ENCODE measurements at regions not wholly inside any gene's neighbourhood (a gene's known extent, or its start where the extent isn't known, plus 50 kb on each side); places are given as distances from the start of the nearest gene placed in this dataset.

GRCh38 chr5:98365126-98365525 lies 408.3 kb upstream of the RGMB start:
- WGBS, 2 experiments (ENCODE audit: extremely low coverage in 2 of 2, insufficient read length in 1 of 2) = no CpG with 5 or more reads among the region's 2 CpGs
- H3K18ac ChIP-seq (ENCODE audit: low read depth, low read length) = no peak overlapping the region
- dilution Hi-C loops (cut with HindIII; ENCODE audit: low sequenced_read_pairs, unreplicated experiment) (no loop called here), intact Hi-C loops (cut with micrococcal nuclease) (no loop called here), in situ Hi-C loops (cut with MboI; ENCODE audit: low sequenced_read_pairs) (no loop called here)
- no peak overlapping the region for H4K8ac ChIP-seq (ENCODE audit: low read depth in 2 of 2, low read length in 2 of 2)
- TF ChIP-seq MXI1 (IDR thresholded peaks at IDR 0.05; ENCODE audit: borderline replicate concordance, low read depth, low read length) = no peak
- TF ChIP-seq RCOR1 (IDR thresholded peaks at IDR 0.05; ENCODE audit: insufficient replicate concordance, low read length) = no peak
- no peak for TF ChIP-seq RAD21 (IDR thresholded peaks at IDR 0.05; ENCODE audit: low read length)
- TF ChIP-seq NFE2L2 (IDR thresholded peaks at IDR 0.05; ENCODE audit: low read depth, low read length) = no peak
- TF ChIP-seq MAZ (IDR thresholded peaks at IDR 0.05; ENCODE audit: borderline replicate concordance, low read depth, low read length) = no peak
- no peak for TF ChIP-seq FOS (IDR thresholded peaks at IDR 0.05; ENCODE audit: low read depth, low read length)
- no peak for TF ChIP-seq CEBPB (IDR thresholded peaks at IDR 0.05; ENCODE audit: low read depth, low read length)
- TF ChIP-seq RFX5 (IDR thresholded peaks at IDR 0.05; ENCODE audit: low read depth, low read length) = no peak
- no peak for TF ChIP-seq SMC3 (IDR thresholded peaks at IDR 0.05; ENCODE audit: low read depth, low read length)
- no peak for TF ChIP-seq USF2 (IDR thresholded peaks at IDR 0.05; ENCODE audit: low read depth, low read length)
- TF ChIP-seq MAFK (IDR thresholded peaks at IDR 0.05; ENCODE audit: low read depth, low read length) = no peak
- TF ChIP-seq BHLHE40 (IDR thresholded peaks at IDR 0.05; ENCODE audit: low read depth, low read length) = no peak
- no peak for TF ChIP-seq CHD1 (IDR thresholded peaks at IDR 0.05; ENCODE audit: low read depth, low read length)
- TF ChIP-seq POLR2A (IDR thresholded peaks at IDR 0.05; ENCODE audit: low read depth, low read length) = no peak
- no peak for TF ChIP-seq CTCF (conservative IDR thresholded peaks at IDR 0.05; ENCODE audit: low read depth, low read length)
- no peak for TF ChIP-seq ELK1 (IDR thresholded peaks at IDR 0.05; ENCODE audit: borderline replicate concordance, low read depth, low read length)
- no peak overlapping the region for H3K4ac ChIP-seq (ENCODE audit: low read depth, low read length)
- H3K36me3 ChIP-seq (ENCODE audit: control insufficient read depth, insufficient read depth, low read length) = no peaks in the 10 kb centered on the region
- H4K20me1 ChIP-seq (ENCODE audit: insufficient read depth, low read length) = no peaks in the 10 kb centered on the region
- no peak overlapping the region for H3K4me2 ChIP-seq (ENCODE audit: low read depth, low read length)
- ATAC-seq (ENCODE audit: low read depth) (no peak), DNase-seq (no peak)
- H3K9me1 ChIP-seq (ENCODE audit: insufficient read depth, low read length) = no peaks in the 10 kb centered on the region
- H2BK15ac ChIP-seq (ENCODE audit: low read depth, low read length) = no peak overlapping the region
- H2AFZ ChIP-seq (replicated peaks; ENCODE audit: low read length, poor library complexity) = peak overlapping the region; percentile 69
- no peak overlapping the region for H3K9ac ChIP-seq (ENCODE audit: low read depth, low read length)
- H3K4me3 ChIP-seq (ENCODE audit: insufficient read depth, low read depth, low read length) = no peak overlapping the region
- no peak overlapping the region for H4K5ac ChIP-seq (ENCODE audit: low read depth, low read length)
- H2BK20ac ChIP-seq (ENCODE audit: low read depth, low read length) = no peak overlapping the region
- no peak overlapping the region for H2AK9ac ChIP-seq (replicated peaks; ENCODE audit: low read depth, low read length, poor library complexity)
- no peaks in the 10 kb centered on the region for H3K4me1 ChIP-seq (ENCODE audit: control insufficient read depth, insufficient read depth, low read length)
- H3K27me3 ChIP-seq (ENCODE audit: control insufficient read depth, insufficient read depth, low read length) = no peaks in the 10 kb centered on the region
- H3K14ac ChIP-seq (replicated peaks; ENCODE audit: low read depth, low read length) = no peak overlapping the region
- no peaks in the 10 kb centered on the region for H3K79me1 ChIP-seq (ENCODE audit: low read depth in 1 of 2, low read length in 2 of 2)
- no peak overlapping the region for H4K91ac ChIP-seq (ENCODE audit: insufficient read depth, low read depth, low read length)
- BruUV-seq (replicated peaks) = no TSS peak
- POLR2A ChIA-PET (ENCODE audit: unreplicated experiment) = interaction anchor here (0.6 kb wide), 1 partner anchor 334 kb away, joined by 3 read pairs; no protein-coding TSS in a partner anchor
- no peaks in the 10 kb centered on the region; the same call in 1 of the 2 replicates for H3K9me3 ChIP-seq (ENCODE audit: control insufficient read depth, insufficient read depth, low read length)
- H2BK5ac ChIP-seq (ENCODE audit: low read depth, low read length, poor library complexity, severe bottlenecking) = no peak overlapping the region
- no peak overlapping the region for H3K23ac ChIP-seq (ENCODE audit: low read depth, low read length)
- H2AK5ac ChIP-seq (ENCODE audit: low read depth, low read length) = no peak overlapping the region
- H3K56ac ChIP-seq (ENCODE audit: extremely low read depth, insufficient read depth, low read length) = no peak overlapping the region
- no peak overlapping the region for H3K27ac ChIP-seq (ENCODE audit: insufficient read depth, low read length)
- CTCF ChIA-PET = interaction anchor here (0.7 to 0.9 kb wide), 2 partner anchors 12 to 402 kb away, joined by 3 read pairs; no protein-coding TSS in a partner anchor
- no peak overlapping the region for H2BK120ac ChIP-seq (ENCODE audit: low read depth, low read length)
